ENCODE measurements at regions not wholly inside any gene's neighbourhood (a gene's known extent, or its start where the extent isn't known, plus 50 kb on each side); places are given as distances from the start of the nearest gene placed in this dataset.

GRCh38 chr18:10313016-10313342 lies 141.5 kb upstream of the APCDD1 start:
- no peaks in the 10 kb centered on the region for H3K36me3 ChIP-seq (ENCODE audit: insufficient read depth, low read length)
- no peaks in the 10 kb centered on the region for H3K9me2 ChIP-seq (ENCODE audit: insufficient read depth, low read length)
- H3K9ac ChIP-seq (ENCODE audit: low read length) = no peak overlapping the region
- no peak overlapping the region for H3K27ac ChIP-seq (ENCODE audit: low read length)
- no peak overlapping the region for H2AFZ ChIP-seq (ENCODE audit: low read depth, low read length)
- H3K4me3 ChIP-seq (ENCODE audit: low read length) = no peak overlapping the region
- no peaks in the 10 kb centered on the region for H3K79me2 ChIP-seq (replicated peaks; ENCODE audit: insufficient read depth, low read length)
- H3F3A ChIP-seq (ENCODE audit: insufficient read depth, low read length, poor library complexity, severe bottlenecking) = no peaks in the 10 kb centered on the region
- no peaks in the 10 kb centered on the region for H4K20me1 ChIP-seq (ENCODE audit: insufficient read depth)
- H3K27me3 ChIP-seq (ENCODE audit: insufficient read depth, low read depth, low read length) = no peaks in the 10 kb centered on the region
- TF ChIP-seq, protein P1, sequence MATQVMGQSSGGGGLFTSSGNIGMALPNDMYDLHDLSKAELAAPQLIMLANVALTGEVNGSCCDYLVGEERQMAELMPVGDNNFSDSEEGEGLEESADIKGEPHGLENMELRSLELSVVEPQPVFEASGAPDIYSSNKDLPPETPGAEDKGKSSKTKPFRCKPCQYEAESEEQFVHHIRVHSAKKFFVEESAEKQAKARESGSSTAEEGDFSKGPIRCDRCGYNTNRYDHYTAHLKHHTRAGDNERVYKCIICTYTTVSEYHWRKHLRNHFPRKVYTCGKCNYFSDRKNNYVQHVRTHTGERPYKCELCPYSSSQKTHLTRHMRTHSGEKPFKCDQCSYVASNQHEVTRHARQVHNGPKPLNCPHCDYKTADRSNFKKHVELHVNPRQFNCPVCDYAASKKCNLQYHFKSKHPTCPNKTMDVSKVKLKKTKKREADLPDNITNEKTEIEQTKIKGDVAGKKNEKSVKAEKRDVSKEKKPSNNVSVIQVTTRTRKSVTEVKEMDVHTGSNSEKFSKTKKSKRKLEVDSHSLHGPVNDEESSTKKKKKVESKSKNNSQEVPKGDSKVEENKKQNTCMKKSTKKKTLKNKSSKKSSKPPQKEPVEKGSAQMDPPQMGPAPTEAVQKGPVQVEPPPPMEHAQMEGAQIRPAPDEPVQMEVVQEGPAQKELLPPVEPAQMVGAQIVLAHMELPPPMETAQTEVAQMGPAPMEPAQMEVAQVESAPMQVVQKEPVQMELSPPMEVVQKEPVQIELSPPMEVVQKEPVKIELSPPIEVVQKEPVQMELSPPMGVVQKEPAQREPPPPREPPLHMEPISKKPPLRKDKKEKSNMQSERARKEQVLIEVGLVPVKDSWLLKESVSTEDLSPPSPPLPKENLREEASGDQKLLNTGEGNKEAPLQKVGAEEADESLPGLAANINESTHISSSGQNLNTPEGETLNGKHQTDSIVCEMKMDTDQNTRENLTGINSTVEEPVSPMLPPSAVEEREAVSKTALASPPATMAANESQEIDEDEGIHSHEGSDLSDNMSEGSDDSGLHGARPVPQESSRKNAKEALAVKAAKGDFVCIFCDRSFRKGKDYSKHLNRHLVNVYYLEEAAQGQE (IDR thresholded peaks at IDR 0.05; ENCODE audit: borderline replicate concordance) = no peak
- TF ChIP-seq TAF1 (IDR thresholded peaks at IDR 0.05; ENCODE audit: low read depth) (no peak), EZH2 (IDR thresholded peaks at IDR 0.05; ENCODE audit: borderline replicate concordance, insufficient read depth, low read length, poor library complexity, severe bottlenecking) (no peak), RAD21 (conservative IDR thresholded peaks at IDR 0.05) (no peak), MXI1 (conservative IDR thresholded peaks at IDR 0.05; ENCODE audit: poor library complexity, severe bottlenecking) (no peak), SMC3 (conservative IDR thresholded peaks at IDR 0.05; ENCODE audit: poor library complexity) (no peak), POLR2AphosphoS5 (IDR thresholded peaks at IDR 0.05) (no peak), EP300 (conservative IDR thresholded peaks at IDR 0.05; ENCODE audit: poor library complexity, severe bottlenecking) (no peak)
- TF ChIP-seq, protein P2, sequence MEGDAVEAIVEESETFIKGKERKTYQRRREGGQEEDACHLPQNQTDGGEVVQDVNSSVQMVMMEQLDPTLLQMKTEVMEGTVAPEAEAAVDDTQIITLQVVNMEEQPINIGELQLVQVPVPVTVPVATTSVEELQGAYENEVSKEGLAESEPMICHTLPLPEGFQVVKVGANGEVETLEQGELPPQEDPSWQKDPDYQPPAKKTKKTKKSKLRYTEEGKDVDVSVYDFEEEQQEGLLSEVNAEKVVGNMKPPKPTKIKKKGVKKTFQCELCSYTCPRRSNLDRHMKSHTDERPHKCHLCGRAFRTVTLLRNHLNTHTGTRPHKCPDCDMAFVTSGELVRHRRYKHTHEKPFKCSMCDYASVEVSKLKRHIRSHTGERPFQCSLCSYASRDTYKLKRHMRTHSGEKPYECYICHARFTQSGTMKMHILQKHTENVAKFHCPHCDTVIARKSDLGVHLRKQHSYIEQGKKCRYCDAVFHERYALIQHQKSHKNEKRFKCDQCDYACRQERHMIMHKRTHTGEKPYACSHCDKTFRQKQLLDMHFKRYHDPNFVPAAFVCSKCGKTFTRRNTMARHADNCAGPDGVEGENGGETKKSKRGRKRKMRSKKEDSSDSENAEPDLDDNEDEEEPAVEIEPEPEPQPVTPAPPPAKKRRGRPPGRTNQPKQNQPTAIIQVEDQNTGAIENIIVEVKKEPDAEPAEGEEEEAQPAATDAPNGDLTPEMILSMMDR (IDR thresholded peaks at IDR 0.05; ENCODE audit: poor library complexity, severe bottlenecking) = no peak
- no peaks in the 10 kb centered on the region for H3K9me3 ChIP-seq (ENCODE audit: low read length)
- H3K4me2 ChIP-seq (ENCODE audit: low read length) = no peak overlapping the region

GRCh38 chr18:10314066-10314465 lies 140.4 kb upstream of the APCDD1 start:
- Histone ChIP-seq H3F3A (ENCODE audit: insufficient read depth, low read length, poor library complexity, severe bottlenecking) (no peaks in the 10 kb centered on the region), H4K20me1 (ENCODE audit: insufficient read depth) (no peaks in the 10 kb centered on the region), H3K4me2 (ENCODE audit: low read length) (no peak overlapping the region), H3K36me3 (ENCODE audit: insufficient read depth, low read length) (no peaks in the 10 kb centered on the region), H3K9me3 (ENCODE audit: low read length) (no peaks in the 10 kb centered on the region), H3K27ac (ENCODE audit: low read length) (no peak overlapping the region), H2AFZ (ENCODE audit: low read depth, low read length) (no peak overlapping the region), H3K4me3 (ENCODE audit: low read length) (no peak overlapping the region), H3K9me2 (ENCODE audit: insufficient read depth, low read length) (no peaks in the 10 kb centered on the region), H3K27me3 (ENCODE audit: insufficient read depth, low read depth, low read length) (no peaks in the 10 kb centered on the region), H3K79me2 (replicated peaks; ENCODE audit: insufficient read depth, low read length) (no peaks in the 10 kb centered on the region), H3K9ac (ENCODE audit: low read length) (no peak overlapping the region)
- TF ChIP-seq, protein P2 (IDR thresholded peaks at IDR 0.05; ENCODE audit: poor library complexity, severe bottlenecking) = no peak
- TF ChIP-seq MXI1 (conservative IDR thresholded peaks at IDR 0.05; ENCODE audit: poor library complexity, severe bottlenecking) (no peak), EZH2 (IDR thresholded peaks at IDR 0.05; ENCODE audit: borderline replicate concordance, insufficient read depth, low read length, poor library complexity, severe bottlenecking) (no peak), POLR2AphosphoS5 (IDR thresholded peaks at IDR 0.05) (no peak)
